Caco-2 (cell line): ENCODE measurements at regions not wholly inside any gene's neighbourhood (a gene's known extent, or its start where the extent isn't known, plus 50 kb on each side); places are given as distances from the start of the nearest gene placed in this dataset.

Source experiments
- BruUV-seq: library from RNA; stranded (reverse); fragments of 400-500 nt; replicated peaks from 2 replicates; lab custom pipeline; 2021; lab: Mats Ljungman, UMichigan
- CTCF ChIA-PET: fragments of 300-600 bp; sonication (Branson Sonifier 250); formaldehyde crosslinking; loops from one replicate; lab custom pipeline; 2022; ENCODE audit warnings: antibody characterized with exemption; lab: Charles Lee
- POLR2A ChIA-PET: fragments of 300-600 bp; sonication (Branson Sonifier 250); formaldehyde crosslinking; loops from one replicate; lab custom pipeline; 2022; ENCODE audit warnings: antibody characterized with exemption; lab: Charles Lee
- DNase-seq, 2 experiments: peaks; one replicate each; pipeline versions ENCODE4 v3.0.0 to v3.0.0-alpha.2; 2020 to 2022
- H3K27me3 ChIP-seq: replicated peaks from 2 replicates; pipeline ENCODE4 v1.6.0; 2011; ENCODE audit warnings: low read length; ENCODE audit not compliant: control insufficient read depth, insufficient read depth
- H3K36me3 ChIP-seq: 2 replicates; pipeline ENCODE4 v1.5.1; 2011; ENCODE audit warnings: low read length; ENCODE audit not compliant: control insufficient read depth, insufficient read depth
- H3K4me1 ChIP-seq: fragments of 250-450 bp; sonication (Bioruptor Pico); 2 replicates; pipeline ENCODE4 v1.5.1; 2020; ENCODE audit warnings: mild to moderate bottlenecking
- H3K4me3 ChIP-seq: 2 replicates; pipeline ENCODE4 v1.5.1; 2011; ENCODE audit warnings: low read depth, mild to moderate bottlenecking, control low read depth, low read length
- H3K9me3 ChIP-seq: fragments of 250-450 bp; sonication (Bioruptor Pico); 2 replicates; pipeline ENCODE4 v1.5.1; 2020; ENCODE audit warnings: mild to moderate bottlenecking, moderate library complexity
- H3K27ac Mint-ChIP-seq: one replicate; pipeline ENCODE4 v1.8.0; 2022; ENCODE audit warnings: mixed read lengths; ENCODE audit not compliant: unreplicated experiment
- H3K27me3 Mint-ChIP-seq: one replicate; pipeline ENCODE4 v1.8.0; 2022; ENCODE audit warnings: mixed read lengths; ENCODE audit not compliant: insufficient read depth, unreplicated experiment
- H3K36me3 Mint-ChIP-seq: one replicate; pipeline ENCODE4 v1.8.0; 2022; ENCODE audit warnings: mild to moderate bottlenecking, mixed read lengths; ENCODE audit not compliant: insufficient read depth, unreplicated experiment
- H3K4me1 Mint-ChIP-seq: one replicate; pipeline ENCODE4 v1.8.0; 2022; ENCODE audit warnings: low read depth, mixed read lengths; ENCODE audit not compliant: unreplicated experiment
- H3K4me3 Mint-ChIP-seq: one replicate; pipeline ENCODE4 v1.8.0; 2022; ENCODE audit warnings: mild to moderate bottlenecking, moderate library complexity, mixed read lengths; ENCODE audit not compliant: unreplicated experiment
- H3K9me3 Mint-ChIP-seq: one replicate; pipeline ENCODE4 v1.8.0; 2022; ENCODE audit warnings: mixed read lengths; ENCODE audit not compliant: unreplicated experiment
- CTCF ChIP-seq, 2 experiments: fragments of 200-600 bp in 1 of 2; IDR thresholded peaks; 1 replicate in 1 of 2; 2 replicates in 1 of 2; pipeline versions ENCODE4 v1.5.1 to v1.8.0; 2011 to 2022; ENCODE audit warnings: antibody characterized with exemption in 1 of 2, control low read depth in 1 of 2, inconsistent platforms in 1 of 2, low read depth in 1 of 2, low read length in 1 of 2, mild to moderate bottlenecking in 1 of 2, moderate library complexity in 1 of 2; ENCODE audit not compliant: insufficient read depth in 1 of 2, severe bottlenecking in 1 of 2, unreplicated experiment in 1 of 2
- intact Hi-C: fragments of 100-400 bp; cut with micrococcal nuclease; formaldehyde crosslinking; loops from one replicate; pipeline ENCODE4 v1.10.0; 2022; ENCODE audit not compliant: unreplicated experiment

- intact Hi-C loops = no loop called here
- Mint-ChIP-seq H3K4me3 (no peak overlapping the region), H3K9me3 (no peaks in the 10 kb centered on the region), H3K4me1 (peaks cover 7% of the 10 kb centered on the region), H3K36me3 (no peaks in the 10 kb centered on the region), H3K27ac (peak overlapping the region; percentile 48), H3K27me3 (no peaks in the 10 kb centered on the region)
- no peaks in the 10 kb centered on the region for H3K36me3 ChIP-seq
- H3K4me3 ChIP-seq = no peak overlapping the region
- no peaks in the 10 kb centered on the region for H3K9me3 ChIP-seq
- no peak for DNase-seq
- TF ChIP-seq CTCF (IDR thresholded peaks at IDR 0.05; ENCODE audit: insufficient read depth in 1 of 2, low read depth in 1 of 2, low read length in 1 of 2, severe bottlenecking in 1 of 2, unreplicated experiment in 1 of 2) = no peak
- BruUV-seq = no TSS peak
- H3K4me1 ChIP-seq = peaks cover 12% of the 10 kb centered on the region
- H3K27me3 ChIP-seq = no peaks in the 10 kb centered on the region
- POLR2A ChIA-PET = no interaction called here
- CTCF ChIA-PET = interaction anchor here (0.6 to 0.7 kb wide), 2 partner anchors 10 to 96 kb away, joined by 5 read pairs; no protein-coding TSS in a partner anchor
Measured at GRCh38 chr4:4624276-4624897, 82.5 kb upstream of the STX18 start.

GRCh38 chr4:4619821-4620220 lies 78.0 kb upstream of the STX18 start:
- TF ChIP-seq CTCF (IDR thresholded peaks at IDR 0.05; ENCODE audit: insufficient read depth in 1 of 2, low read depth in 1 of 2, low read length in 1 of 2, severe bottlenecking in 1 of 2, unreplicated experiment in 1 of 2) = no peak
- intact Hi-C loops = no loop called here

GRCh38 chr4:4618847-4619246 lies 77.0 kb upstream of the STX18 start:
- H3K9me3 ChIP-seq = no peaks in the 10 kb centered on the region
- H3K4me1 ChIP-seq = no peaks in the 10 kb centered on the region
- H3K27ac Mint-ChIP-seq = no peak overlapping the region
- no peaks in the 10 kb centered on the region for H3K36me3 Mint-ChIP-seq
- CTCF ChIA-PET = no interaction called here
- no peaks in the 10 kb centered on the region for H3K4me1 Mint-ChIP-seq
- H3K4me3 ChIP-seq = no peak overlapping the region
- H3K9me3 Mint-ChIP-seq = no peaks in the 10 kb centered on the region
- intact Hi-C loops = no loop called here
- no peak for DNase-seq
- no peaks in the 10 kb centered on the region for H3K27me3 ChIP-seq
- POLR2A ChIA-PET = no interaction called here
- H3K27me3 Mint-ChIP-seq = no peaks in the 10 kb centered on the region
- no peaks in the 10 kb centered on the region for H3K36me3 ChIP-seq
- BruUV-seq = no TSS peak
- no peak for TF ChIP-seq CTCF (IDR thresholded peaks at IDR 0.05; ENCODE audit: insufficient read depth in 1 of 2, low read depth in 1 of 2, low read length in 1 of 2, severe bottlenecking in 1 of 2, unreplicated experiment in 1 of 2)
- no peak overlapping the region for H3K4me3 Mint-ChIP-seq

More at GRCh38 chr4:4619821-4620220, 78.0 kb upstream of the STX18 start:
- Mint-ChIP-seq H3K27ac (no peak overlapping the region), H3K4me1 (peaks cover 7% of the 10 kb centered on the region), H3K9me3 (no peaks in the 10 kb centered on the region), H3K27me3 (no peaks in the 10 kb centered on the region), H3K36me3 (no peaks in the 10 kb centered on the region), H3K4me3 (no peak overlapping the region)
- no peak overlapping the region for H3K4me3 ChIP-seq
- no peaks in the 10 kb centered on the region for H3K9me3 ChIP-seq
- H3K27me3 ChIP-seq = no peaks in the 10 kb centered on the region
- no peak for DNase-seq
- ChIA-PET POLR2A (no interaction called here), CTCF (no interaction called here)
- peaks cover 4% of the 10 kb centered on the region; the same call in 1 of the 2 replicates for H3K4me1 ChIP-seq
- H3K36me3 ChIP-seq = no peaks in the 10 kb centered on the region
- no TSS peak for BruUV-seq
